Testis (tissue), 2 donors: ENCODE measurements at regions not wholly inside any gene's neighbourhood (a gene's known extent, or its start where the extent isn't known, plus 50 kb on each side); places are given as distances from the start of the nearest gene placed in this dataset.

Experiments
- POLR2A ChIP-seq: fragments of 450-650 bp; IDR thresholded peaks from one replicate; pipeline ENCODE4 v1.6.1; 2017; ENCODE audit warnings: antibody characterized with exemption, mild to moderate bottlenecking, moderate library complexity
- TF ChIP-seq, protein P1 (sequence below), 3 experiments: fragments of 450-650 bp in 2 of 3; fragments of 200-600 bp in 1 of 3; sonication (generic) in 1 of 3; IDR thresholded peaks; one replicate each; pipeline ENCODE4 v1.5.1; 2016 to 2019; ENCODE audit warnings: antibody characterized with exemption in 3 of 3, mild to moderate bottlenecking in 2 of 3, moderate library complexity in 1 of 3

DNA sequence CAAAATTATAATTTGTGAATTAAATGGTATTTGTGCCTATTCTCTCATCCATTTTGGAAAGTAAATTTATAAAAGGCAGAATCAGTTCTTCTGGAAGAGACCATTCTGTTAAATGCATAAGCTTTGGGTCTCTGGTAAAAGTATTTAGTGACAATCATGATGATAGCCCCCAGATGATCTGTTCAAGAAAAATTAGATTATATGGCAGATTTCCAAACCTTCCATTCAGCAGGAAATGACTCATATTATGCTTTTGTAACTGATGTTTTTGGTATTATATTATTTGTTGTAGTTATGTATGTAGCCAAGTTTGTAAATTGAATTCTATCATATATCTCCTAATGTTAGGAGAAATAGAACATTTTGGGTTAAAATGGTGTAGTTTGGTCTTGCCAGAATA lies 340.8 kb upstream of the DPH6 start:
- TF ChIP-seq POLR2A, result no peak
- TF ChIP-seq, protein P1, sequence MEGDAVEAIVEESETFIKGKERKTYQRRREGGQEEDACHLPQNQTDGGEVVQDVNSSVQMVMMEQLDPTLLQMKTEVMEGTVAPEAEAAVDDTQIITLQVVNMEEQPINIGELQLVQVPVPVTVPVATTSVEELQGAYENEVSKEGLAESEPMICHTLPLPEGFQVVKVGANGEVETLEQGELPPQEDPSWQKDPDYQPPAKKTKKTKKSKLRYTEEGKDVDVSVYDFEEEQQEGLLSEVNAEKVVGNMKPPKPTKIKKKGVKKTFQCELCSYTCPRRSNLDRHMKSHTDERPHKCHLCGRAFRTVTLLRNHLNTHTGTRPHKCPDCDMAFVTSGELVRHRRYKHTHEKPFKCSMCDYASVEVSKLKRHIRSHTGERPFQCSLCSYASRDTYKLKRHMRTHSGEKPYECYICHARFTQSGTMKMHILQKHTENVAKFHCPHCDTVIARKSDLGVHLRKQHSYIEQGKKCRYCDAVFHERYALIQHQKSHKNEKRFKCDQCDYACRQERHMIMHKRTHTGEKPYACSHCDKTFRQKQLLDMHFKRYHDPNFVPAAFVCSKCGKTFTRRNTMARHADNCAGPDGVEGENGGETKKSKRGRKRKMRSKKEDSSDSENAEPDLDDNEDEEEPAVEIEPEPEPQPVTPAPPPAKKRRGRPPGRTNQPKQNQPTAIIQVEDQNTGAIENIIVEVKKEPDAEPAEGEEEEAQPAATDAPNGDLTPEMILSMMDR (IDR thresholded peaks at IDR 0.05), result no peak
